H7 (cell line): ENCODE measurements at regions not wholly inside any gene's neighbourhood (a gene's known extent, or its start where the extent isn't known, plus 50 kb on each side); places are given as distances from the start of the nearest gene placed in this dataset.

ENCODE experiments used
- DNase-seq: peaks from one replicate; pipeline ENCODE4 v3.0.0; 2012
- H3K27me3 ChIP-seq: 2 replicates; pipeline ENCODE4 v1.6.0; 2011; ENCODE audit warnings: mild to moderate bottlenecking, low read length; ENCODE audit not compliant: control insufficient read depth, insufficient read depth
- H3K36me3 ChIP-seq: replicated peaks from 2 replicates; pipeline ENCODE4 v1.5.1; 2011; ENCODE audit warnings: low read length; ENCODE audit not compliant: control insufficient read depth, insufficient read depth
- H3K4me3 ChIP-seq: 2 replicates; pipeline ENCODE4 v1.5.1; 2011; ENCODE audit warnings: low read depth, mild to moderate bottlenecking, control low read depth, low read length, moderate library complexity; ENCODE audit not compliant: insufficient read depth

DNA sequence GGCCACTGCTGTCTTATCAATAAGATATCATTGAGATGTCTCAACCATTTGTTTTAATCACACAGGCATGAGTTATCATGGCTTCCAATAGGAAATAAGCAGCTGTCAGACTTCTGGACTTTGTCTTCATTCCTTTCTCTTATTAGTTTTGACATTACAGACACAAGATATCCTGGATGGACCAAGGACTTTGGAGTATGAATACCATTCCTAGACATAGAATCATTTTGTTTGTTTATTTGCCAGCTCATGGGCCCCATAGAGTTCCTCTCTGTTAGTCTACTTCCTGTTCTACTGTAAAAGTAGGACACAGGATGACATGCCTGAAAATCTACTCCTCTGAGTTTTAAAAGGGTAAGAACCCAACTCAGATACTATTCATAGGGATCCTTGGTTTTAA is 77.7 kb upstream of the KCNJ16 start:
- no peak overlapping the region for H3K4me3 ChIP-seq
- DNase-seq = no peak
- H3K27me3 ChIP-seq = no peaks in the 10 kb centered on the region
- no peaks in the 10 kb centered on the region for H3K36me3 ChIP-seq

DNA sequence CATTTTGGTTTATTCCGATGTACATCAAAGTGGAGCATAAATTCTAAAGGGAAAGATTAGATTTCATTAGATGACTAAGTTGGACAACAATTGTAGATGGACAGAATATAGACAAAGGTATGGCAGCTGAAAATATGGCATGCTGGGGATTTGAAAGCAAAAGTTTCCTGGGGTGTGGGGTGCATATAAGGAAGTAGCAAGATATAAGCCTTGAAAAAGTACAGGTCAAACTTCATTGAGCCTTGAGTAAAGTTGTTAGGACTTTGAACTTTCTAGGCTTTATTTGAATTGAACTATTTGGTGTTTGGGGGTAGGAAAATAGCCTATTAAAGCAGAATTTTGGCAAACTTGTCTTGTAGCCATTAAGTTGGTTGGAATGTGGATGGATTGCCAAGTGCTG is 75.8 kb upstream of the KCNJ16 start:
- no peak overlapping the region for H3K4me3 ChIP-seq
- no peaks in the 10 kb centered on the region for H3K27me3 ChIP-seq
- no peak for DNase-seq
- H3K36me3 ChIP-seq = no peaks in the 10 kb centered on the region

DNA sequence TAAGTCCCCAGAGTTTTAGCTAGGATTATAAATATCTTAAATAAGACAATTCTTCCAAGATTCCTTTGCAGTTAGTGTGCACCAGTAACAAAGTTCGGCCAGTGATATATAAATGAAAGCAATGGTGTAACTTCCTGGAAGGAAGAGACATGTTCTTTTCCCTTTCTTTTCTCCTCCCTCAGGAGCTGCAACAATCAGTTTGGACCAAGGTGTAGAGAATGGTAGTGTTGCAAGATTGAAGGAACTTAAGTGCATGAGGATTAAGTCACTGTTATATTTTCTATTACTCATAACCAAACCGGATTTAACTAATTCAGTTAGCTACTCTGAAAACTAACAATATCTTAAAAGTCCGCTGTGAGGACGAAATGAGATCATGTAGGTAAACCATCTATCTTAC is 68.9 kb upstream of the KCNJ16 start:
- Histone ChIP-seq H3K36me3 (no peaks in the 10 kb centered on the region), H3K27me3 (no peaks in the 10 kb centered on the region), H3K4me3 (no peak overlapping the region)
- DNase-seq = no peak

DNA sequence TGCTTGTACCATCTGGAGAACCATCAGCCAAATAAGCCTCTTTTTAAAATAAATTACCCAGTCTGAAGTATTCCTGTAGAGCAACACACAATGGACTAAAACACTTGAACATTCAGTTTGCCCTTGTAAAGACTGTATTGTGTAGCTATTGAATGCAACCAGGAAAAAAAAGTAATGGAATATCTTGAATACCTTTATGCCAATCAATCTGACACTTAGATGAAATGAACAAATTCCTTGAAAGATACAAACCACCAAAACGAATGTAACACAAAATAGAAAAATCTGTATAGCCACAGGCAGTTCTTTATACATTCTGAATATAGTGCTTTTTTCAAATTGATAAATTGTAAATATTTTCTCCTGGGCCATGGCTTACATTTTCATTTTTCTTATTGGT is 63.3 kb upstream of the KCNJ16 start:
- Histone ChIP-seq H3K36me3 (no peaks in the 10 kb centered on the region), H3K27me3 (no peaks in the 10 kb centered on the region), H3K4me3 (no peak overlapping the region)
- DNase-seq = no peak

DNA sequence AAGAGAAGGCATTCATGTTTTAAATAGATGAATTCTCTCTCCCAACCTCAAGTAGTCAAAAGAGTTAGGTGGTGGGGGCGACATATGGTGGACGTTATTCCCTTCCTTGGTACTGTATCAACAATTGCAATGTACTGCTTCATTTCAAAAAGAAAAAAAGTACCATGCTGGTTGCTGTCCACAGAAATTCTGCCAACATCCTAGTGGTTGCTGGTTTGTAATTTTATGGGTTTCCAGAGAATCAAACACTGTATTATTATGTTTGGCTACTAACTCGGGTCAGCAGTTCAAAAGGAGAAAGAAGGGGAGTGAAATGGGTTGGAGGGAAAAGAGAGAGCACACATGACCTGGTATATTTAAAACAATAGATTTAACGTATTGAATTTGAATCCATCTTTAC is 61.1 kb upstream of the KCNJ16 start:
- Histone ChIP-seq H3K4me3 (no peak overlapping the region), H3K27me3 (no peaks in the 10 kb centered on the region), H3K36me3 (no peaks in the 10 kb centered on the region)
- no peak for DNase-seq

DNA sequence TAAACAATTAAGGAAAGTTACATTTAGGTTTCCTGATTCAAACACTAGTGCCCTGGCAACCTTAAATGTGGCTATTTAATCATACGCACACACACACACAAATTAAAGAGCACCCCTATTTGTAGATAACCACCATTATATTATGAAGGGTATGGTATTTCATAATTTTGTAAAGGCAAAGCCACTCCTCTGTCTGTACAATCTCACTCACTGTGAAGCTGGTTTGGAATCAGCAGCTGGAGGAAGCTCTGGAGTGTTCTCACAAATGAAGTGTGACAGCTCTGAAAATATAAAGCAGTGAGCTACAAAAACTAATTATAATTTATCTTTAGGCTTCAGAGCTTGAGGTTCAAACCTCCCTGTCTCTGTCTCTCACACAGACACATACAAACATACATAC is 57.9 kb upstream of the KCNJ16 start:
- Histone ChIP-seq H3K36me3 (no peaks in the 10 kb centered on the region), H3K27me3 (no peaks in the 10 kb centered on the region), H3K4me3 (no peak overlapping the region)
- no peak for DNase-seq

DNA sequence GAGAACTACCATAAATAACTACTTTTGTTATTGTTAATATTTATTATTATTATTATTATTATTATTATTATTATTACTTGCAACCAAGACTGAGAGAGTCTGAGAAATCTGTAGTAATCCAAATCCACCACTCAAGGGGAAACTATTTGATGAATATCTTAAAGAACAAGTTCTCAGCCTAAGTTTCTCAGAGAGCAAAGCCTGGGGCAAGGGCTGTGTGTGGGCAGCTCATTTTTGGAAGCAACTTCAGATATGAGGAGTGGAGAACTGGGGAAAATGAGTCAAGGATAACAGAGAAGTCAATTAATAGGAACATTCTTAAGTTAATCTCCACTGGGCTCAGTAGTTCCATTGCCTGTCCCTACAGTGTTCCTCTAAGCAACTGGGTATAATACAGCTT is 57.1 kb upstream of the KCNJ16 start:
- H3K36me3 ChIP-seq = no peaks in the 10 kb centered on the region
- no peaks in the 10 kb centered on the region for H3K27me3 ChIP-seq
- no peak for DNase-seq
- no peak overlapping the region for H3K4me3 ChIP-seq

DNA sequence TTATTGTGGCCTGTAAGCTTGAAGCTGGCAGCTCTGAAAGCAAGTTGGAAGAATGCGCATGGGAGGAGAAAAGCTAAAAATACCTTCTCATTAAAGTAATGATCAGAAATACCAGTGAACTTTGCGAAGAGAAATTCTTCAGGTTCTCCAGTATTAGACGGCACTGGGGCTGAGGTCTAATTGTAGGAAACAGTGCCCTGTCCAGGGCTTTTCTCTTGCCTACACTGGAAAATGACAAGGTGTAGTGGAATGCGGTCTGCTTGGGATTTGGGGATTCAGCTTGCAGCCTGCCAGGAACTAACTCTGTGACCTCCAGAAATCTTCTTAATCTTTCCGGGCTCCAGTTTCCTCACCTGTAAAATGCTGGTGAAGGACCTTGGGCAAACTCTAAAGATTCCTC is 53.3 kb upstream of the KCNJ16 start:
- Histone ChIP-seq H3K36me3 (no peaks in the 10 kb centered on the region), H3K27me3 (no peaks in the 10 kb centered on the region), H3K4me3 (no peak overlapping the region)
- DNase-seq = peak; percentile 10

DNA sequence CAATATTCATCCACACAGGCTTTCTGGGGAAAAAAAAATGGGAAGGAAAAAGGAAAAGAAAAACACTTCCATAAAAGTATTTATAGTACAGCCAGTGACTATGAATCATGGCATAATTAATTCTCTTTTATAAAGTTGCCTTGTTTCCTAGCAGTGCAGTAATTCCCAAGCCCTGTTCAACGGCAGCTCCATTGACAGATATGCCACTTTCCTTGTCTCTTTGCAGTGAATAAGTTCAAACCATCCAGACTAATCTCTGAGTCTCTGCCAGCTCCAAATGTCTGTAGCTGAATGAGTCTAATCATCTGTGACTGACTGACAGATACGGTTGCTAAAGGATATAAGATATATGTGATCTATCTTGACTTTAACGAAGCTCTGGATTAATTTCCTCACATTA is 52.9 kb upstream of the KCNJ16 start:
- Histone ChIP-seq H3K4me3 (no peak overlapping the region), H3K27me3 (no peaks in the 10 kb centered on the region), H3K36me3 (no peaks in the 10 kb centered on the region)
- no peak for DNase-seq

DNA sequence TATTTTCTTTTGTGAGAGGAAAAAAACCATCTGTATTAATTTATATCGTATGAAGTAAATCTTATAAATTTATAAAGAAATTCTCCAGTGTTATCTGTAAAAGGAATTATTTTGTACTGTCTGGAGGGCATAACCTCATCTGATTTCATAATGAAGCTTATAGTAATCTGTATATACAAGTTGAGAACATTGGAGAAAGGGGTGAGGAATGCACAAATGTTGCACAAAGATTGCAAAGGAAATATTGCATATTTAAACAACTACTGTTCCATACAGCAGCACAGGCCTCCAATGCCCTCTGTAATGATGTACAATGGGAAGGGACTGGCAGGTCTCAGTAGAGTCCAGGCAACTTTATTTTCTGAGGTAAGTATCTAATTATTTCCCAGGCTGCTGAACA is 50.8 kb upstream of the KCNJ16 start:
- Histone ChIP-seq H3K27me3 (no peaks in the 10 kb centered on the region), H3K36me3 (no peaks in the 10 kb centered on the region), H3K4me3 (no peak overlapping the region)
- DNase-seq = no peak
